K562 (cell line): ENCODE measurements at regions not wholly inside any gene's neighbourhood (a gene's known extent, or its start where the extent isn't known, plus 50 kb on each side); places are given as distances from the start of the nearest gene placed in this dataset.

ENCODE experiments used
- DPF2 ChIP-seq: fragments of 450-650 bp; IDR thresholded peaks from 2 replicates; pipeline ENCODE4 v1.6.1; 2016
- NFXL1 ChIP-seq: fragments of 450-650 bp; formaldehyde crosslinking; IDR thresholded peaks from 2 replicates; pipeline ENCODE4 v1.4.0; 2021; ENCODE audit warnings: mild to moderate bottlenecking
- SIRT6 ChIP-seq: IDR thresholded peaks from one replicate; pipeline ENCODE4 v1.6.1; 2012; ENCODE audit warnings: low read depth, mild to moderate bottlenecking, control low read depth, inconsistent platforms, low read length, moderate library complexity
- TAF1 ChIP-seq: IDR thresholded peaks from 2 replicates; pipeline ENCODE4 v1.6.1; 2011; ENCODE audit warnings: mild to moderate bottlenecking, low read length, moderate library complexity; ENCODE audit not compliant: insufficient read depth, control insufficient read depth, severe bottlenecking; ENCODE audit errors: extremely low read depth
- TCF7L2 ChIP-seq: fragments of 150-350 bp; IDR thresholded peaks from 2 replicates; pipeline ENCODE4 v1.6.1; 2016; ENCODE audit warnings: low read depth, mild to moderate bottlenecking, low read length, moderate library complexity
- ZFP36 ChIP-seq: fragments of 150-350 bp; IDR thresholded peaks from 2 replicates; pipeline ENCODE4 v1.6.1; 2018; ENCODE audit warnings: low read length, low read depth; ENCODE audit not compliant: partially characterized antibody
- ZFPM2 ChIP-seq: fragments of 250-450 bp; sonication (Bioruptor Pico); IDR thresholded peaks from 2 replicates; pipeline ENCODE4 v1.5.1; 2022; ENCODE audit warnings: mild to moderate bottlenecking
- TF ChIP-seq, protein P1 (sequence below), 3 experiments: IDR thresholded peaks in 2 of 3; conservative IDR thresholded peaks in 1 of 3; 2 replicates each; pipeline ENCODE4 v1.5.1; 2011 to 2012; ENCODE audit warnings: low read length in 3 of 3, mild to moderate bottlenecking in 3 of 3, control low read depth in 2 of 3, improper control_type of control experiment in 1 of 3, inconsistent platforms in 1 of 3, low read depth in 1 of 3, mixed read lengths in 1 of 3, moderate library complexity in 1 of 3; ENCODE audit not compliant: insufficient read depth in 2 of 3
- TF ChIP-seq, protein P2 (sequence below): fragments of 450-650 bp; IDR thresholded peaks from 2 replicates; pipeline ENCODE4 v1.7.0; 2016; ENCODE audit warnings: borderline replicate concordance
- TF ChIP-seq, protein P3 (sequence below): sonication (generic); formaldehyde crosslinking; IDR thresholded peaks from 2 replicates; pipeline ENCODE4 v1.8.1; 2023; ENCODE audit warnings: mild to moderate bottlenecking, missing genetic modification reagents
- TF ChIP-seq, protein P4 (sequence below): sonication (generic); formaldehyde crosslinking; IDR thresholded peaks from 2 replicates; pipeline ENCODE4 v1.5.0; 2020; ENCODE audit warnings: missing genetic modification reagents
- TF ChIP-seq, protein P5 (sequence below): fragments of 450-650 bp; IDR thresholded peaks from 2 replicates; pipeline ENCODE4 v1.6.1; 2017; ENCODE audit warnings: antibody characterized with exemption, mild to moderate bottlenecking

DNA sequence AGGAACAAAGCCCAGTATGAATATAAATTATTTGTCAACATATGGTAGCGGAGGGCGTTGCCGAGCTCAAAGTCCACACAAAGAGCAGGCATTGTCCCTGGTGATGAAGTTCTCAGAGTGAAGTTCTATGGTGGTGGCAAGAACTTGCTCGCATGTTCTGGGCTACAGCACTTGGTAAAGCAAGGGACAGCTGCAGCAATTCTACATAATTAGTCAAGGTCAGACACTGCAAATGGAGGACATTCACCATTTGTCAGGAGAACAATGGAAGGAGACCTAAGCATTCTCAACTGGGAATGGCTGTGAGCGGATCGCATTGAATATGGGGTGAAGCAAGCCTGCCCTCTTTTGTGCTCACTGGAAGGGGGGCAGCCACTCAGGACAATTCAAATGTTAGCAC lies 503.8 kb upstream of the ADAMTS16 start:
- TF ChIP-seq, protein P1, sequence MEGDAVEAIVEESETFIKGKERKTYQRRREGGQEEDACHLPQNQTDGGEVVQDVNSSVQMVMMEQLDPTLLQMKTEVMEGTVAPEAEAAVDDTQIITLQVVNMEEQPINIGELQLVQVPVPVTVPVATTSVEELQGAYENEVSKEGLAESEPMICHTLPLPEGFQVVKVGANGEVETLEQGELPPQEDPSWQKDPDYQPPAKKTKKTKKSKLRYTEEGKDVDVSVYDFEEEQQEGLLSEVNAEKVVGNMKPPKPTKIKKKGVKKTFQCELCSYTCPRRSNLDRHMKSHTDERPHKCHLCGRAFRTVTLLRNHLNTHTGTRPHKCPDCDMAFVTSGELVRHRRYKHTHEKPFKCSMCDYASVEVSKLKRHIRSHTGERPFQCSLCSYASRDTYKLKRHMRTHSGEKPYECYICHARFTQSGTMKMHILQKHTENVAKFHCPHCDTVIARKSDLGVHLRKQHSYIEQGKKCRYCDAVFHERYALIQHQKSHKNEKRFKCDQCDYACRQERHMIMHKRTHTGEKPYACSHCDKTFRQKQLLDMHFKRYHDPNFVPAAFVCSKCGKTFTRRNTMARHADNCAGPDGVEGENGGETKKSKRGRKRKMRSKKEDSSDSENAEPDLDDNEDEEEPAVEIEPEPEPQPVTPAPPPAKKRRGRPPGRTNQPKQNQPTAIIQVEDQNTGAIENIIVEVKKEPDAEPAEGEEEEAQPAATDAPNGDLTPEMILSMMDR (IDR thresholded peaks at IDR 0.05 in 2 of 3, conservative IDR thresholded peaks at IDR 0.05 in 1 of 3; ENCODE audit: insufficient read depth in 2 of 3, low read depth in 1 of 3, low read length in 3 of 3), result no peak
- TF ChIP-seq NFXL1 (CRISPR knock-in tag), result no peak
- TF ChIP-seq, protein P2, sequence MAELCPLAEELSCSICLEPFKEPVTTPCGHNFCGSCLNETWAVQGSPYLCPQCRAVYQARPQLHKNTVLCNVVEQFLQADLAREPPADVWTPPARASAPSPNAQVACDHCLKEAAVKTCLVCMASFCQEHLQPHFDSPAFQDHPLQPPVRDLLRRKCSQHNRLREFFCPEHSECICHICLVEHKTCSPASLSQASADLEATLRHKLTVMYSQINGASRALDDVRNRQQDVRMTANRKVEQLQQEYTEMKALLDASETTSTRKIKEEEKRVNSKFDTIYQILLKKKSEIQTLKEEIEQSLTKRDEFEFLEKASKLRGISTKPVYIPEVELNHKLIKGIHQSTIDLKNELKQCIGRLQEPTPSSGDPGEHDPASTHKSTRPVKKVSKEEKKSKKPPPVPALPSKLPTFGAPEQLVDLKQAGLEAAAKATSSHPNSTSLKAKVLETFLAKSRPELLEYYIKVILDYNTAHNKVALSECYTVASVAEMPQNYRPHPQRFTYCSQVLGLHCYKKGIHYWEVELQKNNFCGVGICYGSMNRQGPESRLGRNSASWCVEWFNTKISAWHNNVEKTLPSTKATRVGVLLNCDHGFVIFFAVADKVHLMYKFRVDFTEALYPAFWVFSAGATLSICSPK, result no peak
- no peak for TF ChIP-seq TCF7L2
- TF ChIP-seq, protein P3, sequence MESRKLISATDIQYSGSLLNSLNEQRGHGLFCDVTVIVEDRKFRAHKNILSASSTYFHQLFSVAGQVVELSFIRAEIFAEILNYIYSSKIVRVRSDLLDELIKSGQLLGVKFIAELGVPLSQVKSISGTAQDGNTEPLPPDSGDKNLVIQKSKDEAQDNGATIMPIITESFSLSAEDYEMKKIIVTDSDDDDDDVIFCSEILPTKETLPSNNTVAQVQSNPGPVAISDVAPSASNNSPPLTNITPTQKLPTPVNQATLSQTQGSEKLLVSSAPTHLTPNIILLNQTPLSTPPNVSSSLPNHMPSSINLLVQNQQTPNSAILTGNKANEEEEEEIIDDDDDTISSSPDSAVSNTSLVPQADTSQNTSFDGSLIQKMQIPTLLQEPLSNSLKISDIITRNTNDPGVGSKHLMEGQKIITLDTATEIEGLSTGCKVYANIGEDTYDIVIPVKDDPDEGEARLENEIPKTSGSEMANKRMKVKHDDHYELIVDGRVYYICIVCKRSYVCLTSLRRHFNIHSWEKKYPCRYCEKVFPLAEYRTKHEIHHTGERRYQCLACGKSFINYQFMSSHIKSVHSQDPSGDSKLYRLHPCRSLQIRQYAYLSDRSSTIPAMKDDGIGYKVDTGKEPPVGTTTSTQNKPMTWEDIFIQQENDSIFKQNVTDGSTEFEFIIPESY (CRISPR knock-in tag), result no peak
- no peak for TF ChIP-seq SIRT6
- TF ChIP-seq ZFP36, result no peak
- TF ChIP-seq TAF1, result no peak
- TF ChIP-seq DPF2, result no peak
- TF ChIP-seq, protein P4, sequence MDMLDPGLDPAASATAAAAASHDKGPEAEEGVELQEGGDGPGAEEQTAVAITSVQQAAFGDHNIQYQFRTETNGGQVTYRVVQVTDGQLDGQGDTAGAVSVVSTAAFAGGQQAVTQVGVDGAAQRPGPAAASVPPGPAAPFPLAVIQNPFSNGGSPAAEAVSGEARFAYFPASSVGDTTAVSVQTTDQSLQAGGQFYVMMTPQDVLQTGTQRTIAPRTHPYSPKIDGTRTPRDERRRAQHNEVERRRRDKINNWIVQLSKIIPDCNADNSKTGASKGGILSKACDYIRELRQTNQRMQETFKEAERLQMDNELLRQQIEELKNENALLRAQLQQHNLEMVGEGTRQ (CRISPR knock-in tag), result no peak
- TF ChIP-seq, protein P5, sequence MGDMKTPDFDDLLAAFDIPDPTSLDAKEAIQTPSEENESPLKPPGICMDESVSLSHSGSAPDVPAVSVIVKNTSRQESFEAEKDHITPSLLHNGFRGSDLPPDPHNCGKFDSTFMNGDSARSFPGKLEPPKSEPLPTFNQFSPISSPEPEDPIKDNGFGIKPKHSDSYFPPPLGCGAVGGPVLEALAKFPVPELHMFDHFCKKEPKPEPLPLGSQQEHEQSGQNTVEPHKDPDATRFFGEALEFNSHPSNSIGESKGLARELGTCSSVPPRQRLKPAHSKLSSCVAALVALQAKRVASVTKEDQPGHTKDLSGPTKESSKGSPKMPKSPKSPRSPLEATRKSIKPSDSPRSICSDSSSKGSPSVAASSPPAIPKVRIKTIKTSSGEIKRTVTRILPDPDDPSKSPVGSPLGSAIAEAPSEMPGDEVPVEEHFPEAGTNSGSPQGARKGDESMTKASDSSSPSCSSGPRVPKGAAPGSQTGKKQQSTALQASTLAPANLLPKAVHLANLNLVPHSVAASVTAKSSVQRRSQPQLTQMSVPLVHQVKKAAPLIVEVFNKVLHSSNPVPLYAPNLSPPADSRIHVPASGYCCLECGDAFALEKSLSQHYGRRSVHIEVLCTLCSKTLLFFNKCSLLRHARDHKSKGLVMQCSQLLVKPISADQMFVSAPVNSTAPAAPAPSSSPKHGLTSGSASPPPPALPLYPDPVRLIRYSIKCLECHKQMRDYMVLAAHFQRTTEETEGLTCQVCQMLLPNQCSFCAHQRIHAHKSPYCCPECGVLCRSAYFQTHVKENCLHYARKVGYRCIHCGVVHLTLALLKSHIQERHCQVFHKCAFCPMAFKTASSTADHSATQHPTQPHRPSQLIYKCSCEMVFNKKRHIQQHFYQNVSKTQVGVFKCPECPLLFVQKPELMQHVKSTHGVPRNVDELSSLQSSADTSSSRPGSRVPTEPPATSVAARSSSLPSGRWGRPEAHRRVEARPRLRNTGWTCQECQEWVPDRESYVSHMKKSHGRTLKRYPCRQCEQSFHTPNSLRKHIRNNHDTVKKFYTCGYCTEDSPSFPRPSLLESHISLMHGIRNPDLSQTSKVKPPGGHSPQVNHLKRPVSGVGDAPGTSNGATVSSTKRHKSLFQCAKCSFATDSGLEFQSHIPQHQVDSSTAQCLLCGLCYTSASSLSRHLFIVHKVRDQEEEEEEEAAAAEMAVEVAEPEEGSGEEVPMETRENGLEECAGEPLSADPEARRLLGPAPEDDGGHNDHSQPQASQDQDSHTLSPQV, result no peak
- TF ChIP-seq ZFPM2 (CRISPR knock-in tag), result no peak
